ENCODE measurements at regions not wholly inside any gene's neighbourhood (a gene's known extent, or its start where the extent isn't known, plus 50 kb on each side); places are given as distances from the start of the nearest gene placed in this dataset.

DNA sequence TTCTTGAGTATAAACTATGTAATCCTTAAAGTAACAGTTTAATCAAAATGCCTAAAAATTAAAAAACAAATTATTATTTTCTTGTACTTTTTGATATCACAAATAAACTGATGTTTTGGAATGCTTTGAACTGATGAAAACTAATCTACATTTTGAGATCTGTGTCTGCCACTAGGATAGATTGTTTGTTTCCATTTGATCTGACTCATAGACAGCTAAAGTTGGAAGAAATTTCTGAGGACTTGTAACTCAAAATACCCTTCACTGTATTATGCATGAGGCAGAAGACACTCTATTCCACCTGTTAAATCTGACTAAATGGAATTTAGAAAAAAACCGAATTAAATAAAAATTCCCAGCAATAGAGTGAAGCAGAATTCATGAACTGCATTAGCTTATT, 1400.0 kb upstream of the FLRT2 start:
- TF ChIP-seq, protein P1, sequence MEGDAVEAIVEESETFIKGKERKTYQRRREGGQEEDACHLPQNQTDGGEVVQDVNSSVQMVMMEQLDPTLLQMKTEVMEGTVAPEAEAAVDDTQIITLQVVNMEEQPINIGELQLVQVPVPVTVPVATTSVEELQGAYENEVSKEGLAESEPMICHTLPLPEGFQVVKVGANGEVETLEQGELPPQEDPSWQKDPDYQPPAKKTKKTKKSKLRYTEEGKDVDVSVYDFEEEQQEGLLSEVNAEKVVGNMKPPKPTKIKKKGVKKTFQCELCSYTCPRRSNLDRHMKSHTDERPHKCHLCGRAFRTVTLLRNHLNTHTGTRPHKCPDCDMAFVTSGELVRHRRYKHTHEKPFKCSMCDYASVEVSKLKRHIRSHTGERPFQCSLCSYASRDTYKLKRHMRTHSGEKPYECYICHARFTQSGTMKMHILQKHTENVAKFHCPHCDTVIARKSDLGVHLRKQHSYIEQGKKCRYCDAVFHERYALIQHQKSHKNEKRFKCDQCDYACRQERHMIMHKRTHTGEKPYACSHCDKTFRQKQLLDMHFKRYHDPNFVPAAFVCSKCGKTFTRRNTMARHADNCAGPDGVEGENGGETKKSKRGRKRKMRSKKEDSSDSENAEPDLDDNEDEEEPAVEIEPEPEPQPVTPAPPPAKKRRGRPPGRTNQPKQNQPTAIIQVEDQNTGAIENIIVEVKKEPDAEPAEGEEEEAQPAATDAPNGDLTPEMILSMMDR (IDR thresholded peaks at IDR 0.05): no peak
- no peak for TF ChIP-seq ZFX (IDR thresholded peaks at IDR 0.05; ENCODE audit: borderline replicate concordance)
- no peak overlapping the region for H3K27ac ChIP-seq

DNA sequence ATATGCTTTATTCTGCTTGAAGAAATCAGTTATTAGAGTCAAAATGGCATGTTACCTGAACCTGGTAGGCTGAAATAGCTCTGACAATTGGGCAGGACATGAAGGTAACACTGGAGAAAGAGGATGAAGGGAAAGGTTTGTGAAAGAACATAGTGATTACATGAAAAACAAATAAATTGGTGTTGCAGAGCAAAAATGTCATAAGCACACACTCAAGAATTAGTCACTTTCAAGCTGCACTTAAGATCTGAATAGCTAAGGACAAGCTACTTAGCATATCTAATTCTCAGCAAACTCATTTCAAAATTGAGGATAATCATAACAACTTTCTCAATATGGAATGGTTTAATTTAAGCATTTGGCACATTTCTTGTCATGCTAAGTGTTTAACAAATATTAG, 1398.0 kb upstream of the FLRT2 start:
- TF ChIP-seq, protein P1 (IDR thresholded peaks at IDR 0.05): no peak
- TF ChIP-seq ZFX (IDR thresholded peaks at IDR 0.05; ENCODE audit: borderline replicate concordance): no peak
- H3K27ac ChIP-seq: no peak overlapping the region

DNA sequence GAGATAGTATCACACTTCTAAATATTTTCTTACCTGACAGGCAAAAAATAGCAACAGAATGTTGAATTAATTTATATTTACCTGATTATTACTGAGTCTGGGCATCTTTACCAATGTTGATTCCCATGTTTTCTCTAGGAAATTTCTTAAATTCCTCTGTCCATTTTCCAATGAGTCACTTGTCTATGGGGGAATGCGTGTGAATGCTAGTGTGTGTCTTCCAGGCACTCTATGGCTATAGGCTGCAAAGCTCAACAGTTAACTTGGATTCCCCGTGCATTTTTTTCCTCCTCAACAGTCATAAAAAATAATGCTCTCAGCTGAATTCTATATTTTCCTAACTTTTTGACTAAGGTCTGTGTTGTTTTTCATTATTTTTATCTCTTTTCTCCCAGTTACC, 1385.8 kb upstream of the FLRT2 start:
- no peak overlapping the region for H3K27ac ChIP-seq
- TF ChIP-seq, protein P1 (IDR thresholded peaks at IDR 0.05): no peak
- no peak for TF ChIP-seq ZFX (IDR thresholded peaks at IDR 0.05; ENCODE audit: borderline replicate concordance)

DNA sequence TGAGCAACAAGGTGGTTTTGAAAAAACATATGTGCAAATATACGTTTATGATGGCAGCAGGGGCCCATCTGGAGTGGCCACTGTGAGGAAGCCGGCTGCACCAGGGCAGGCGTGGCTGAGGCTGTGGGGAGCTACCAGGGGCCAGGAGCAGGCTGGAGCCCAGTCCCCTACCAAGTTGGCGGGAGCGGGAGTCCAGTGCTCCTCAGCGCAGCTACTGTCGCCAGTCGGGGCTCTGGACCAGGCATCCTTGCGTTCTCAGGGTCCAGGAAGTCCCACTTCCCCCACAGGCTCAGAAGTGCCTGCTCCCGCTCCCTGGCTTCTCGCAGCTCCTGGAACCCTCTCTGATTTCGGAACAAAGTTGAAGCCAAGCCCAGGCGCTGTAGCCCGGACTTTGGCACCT, 1377.5 kb upstream of the FLRT2 start:
- no peak overlapping the region for H3K27ac ChIP-seq
- TF ChIP-seq, protein P1 (IDR thresholded peaks at IDR 0.05): no peak
- TF ChIP-seq ZFX (IDR thresholded peaks at IDR 0.05; ENCODE audit: borderline replicate concordance): no peak

DNA sequence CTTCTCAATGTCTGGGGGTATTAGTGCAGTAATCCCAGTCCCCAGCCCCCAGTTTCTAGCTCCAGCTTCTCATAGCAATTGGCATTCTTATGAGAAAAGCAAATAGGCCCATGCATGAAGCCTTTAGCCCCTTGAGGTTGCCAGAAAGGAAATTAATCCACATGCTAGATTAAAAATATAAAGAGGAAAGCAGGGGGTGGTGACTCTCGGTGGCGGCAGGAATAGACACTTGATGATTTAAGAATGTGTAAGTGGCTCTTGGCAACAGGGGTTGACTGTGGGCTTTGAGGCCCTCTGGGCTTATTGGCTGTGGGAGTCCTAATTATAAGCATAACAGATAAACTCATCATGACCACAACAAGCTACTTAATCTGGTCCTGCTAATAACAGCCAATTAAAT, 1367.3 kb upstream of the FLRT2 start:
- no peak for TF ChIP-seq ZFX (IDR thresholded peaks at IDR 0.05; ENCODE audit: borderline replicate concordance)
- TF ChIP-seq, protein P1 (IDR thresholded peaks at IDR 0.05): no peak

DNA sequence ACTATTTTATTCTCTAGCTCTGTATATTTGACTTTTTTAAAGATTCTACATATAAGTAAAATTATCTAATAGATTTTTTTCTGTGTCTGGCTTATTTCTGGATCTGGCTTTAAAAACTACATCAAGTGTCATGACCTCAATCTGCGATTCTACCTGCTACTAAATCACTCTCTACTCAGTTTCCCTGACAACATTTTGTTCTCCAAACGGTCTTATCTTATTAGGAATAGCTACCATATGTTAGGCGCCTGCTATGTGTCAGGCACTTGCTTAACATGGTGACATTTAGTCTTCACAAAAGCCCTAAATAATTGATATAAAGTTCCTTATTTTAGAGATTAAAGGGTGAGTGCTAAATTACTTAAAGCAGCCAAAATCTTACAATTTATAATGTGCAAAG, 1362.9 kb upstream of the FLRT2 start:
- H3K27ac ChIP-seq: no peak overlapping the region
- TF ChIP-seq, protein P1 (IDR thresholded peaks at IDR 0.05): no peak
- no peak for TF ChIP-seq ZFX (IDR thresholded peaks at IDR 0.05; ENCODE audit: borderline replicate concordance)

More for the DNA sequence above, 1367.3 kb upstream of the FLRT2 start:
- H3K27ac ChIP-seq: no peak overlapping the region

DNA sequence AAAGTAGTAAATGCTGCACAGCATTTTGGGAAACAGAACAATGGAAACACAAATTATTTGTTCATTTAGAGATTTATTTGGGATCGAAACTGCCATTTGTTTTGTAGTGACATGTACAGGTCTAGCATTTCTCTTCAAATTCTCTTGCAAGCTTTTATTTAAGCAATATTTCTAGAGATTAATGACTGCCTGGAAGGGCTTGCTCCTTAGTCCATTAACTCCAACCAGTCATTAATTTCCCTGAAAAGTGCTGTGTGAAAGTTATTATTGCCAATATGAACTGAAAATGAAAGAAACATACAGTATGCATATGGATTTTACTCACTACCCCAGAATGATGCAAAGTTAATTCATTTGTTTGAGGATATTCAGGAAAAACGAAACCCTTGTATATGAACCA, 1349.6 kb upstream of the FLRT2 start:
- TF ChIP-seq ZFX (IDR thresholded peaks at IDR 0.05; ENCODE audit: borderline replicate concordance): no peak
- TF ChIP-seq, protein P1 (IDR thresholded peaks at IDR 0.05): no peak
- H3K27ac ChIP-seq: no peak overlapping the region

Measured in 22Rv1 (cell line).